ENCODE measurements at regions not wholly inside any gene's neighbourhood (a gene's known extent, or its start where the extent isn't known, plus 50 kb on each side); places are given as distances from the start of the nearest gene placed in this dataset.

GRCh38 chr9:90107040-90107725 lies 502.4 kb downstream of the GADD45G start:
- Histone ChIP-seq H3K4me1 (ENCODE audit: low read length) (no peaks in the 10 kb centered on the region), H3K36me3 (replicated peaks; ENCODE audit: insufficient read depth, low read length) (no peaks in the 10 kb centered on the region), H3K9ac (ENCODE audit: low read length) (no peak overlapping the region), H3K27me3 (replicated peaks; ENCODE audit: insufficient read depth, low read length) (no peaks in the 10 kb centered on the region), H2AFZ (ENCODE audit: low read length) (no peak overlapping the region), H3F3A (ENCODE audit: insufficient read depth, low read length) (no peaks in the 10 kb centered on the region), H4K20me1 (ENCODE audit: insufficient read depth, low read length) (no peaks in the 10 kb centered on the region), H3K27ac (ENCODE audit: low read length) (no peak overlapping the region), H3K9me3 (replicated peaks; ENCODE audit: insufficient read depth, low read length) (no peaks in the 10 kb centered on the region), H3K9me2 (replicated peaks; ENCODE audit: insufficient read depth, low read length) (no peaks in the 10 kb centered on the region), H3K4me3 (ENCODE audit: low read length) (no peak overlapping the region), H3K4me2 (ENCODE audit: low read depth, low read length) (no peak overlapping the region), H3K79me2 (ENCODE audit: low read length) (no peaks in the 10 kb centered on the region)
- DNase-seq, result no peak
- no peak for TF ChIP-seq EZH2 (optimal IDR thresholded peaks at IDR 0.05; ENCODE audit: low read depth, low read length)
- TF ChIP-seq CTCF (IDR thresholded peaks at IDR 0.05; ENCODE audit: low read length), result no peak
- TF ChIP-seq EZH2phosphoT487 (IDR thresholded peaks at IDR 0.05; ENCODE audit: low read length), result no peak

GRCh38 chr9:90107726-90108655 lies 503.2 kb downstream of the GADD45G start:
- Histone ChIP-seq H2AFZ (ENCODE audit: low read length) (no peak overlapping the region), H3K4me2 (ENCODE audit: low read depth, low read length) (no peak overlapping the region), H3K9me3 (replicated peaks; ENCODE audit: insufficient read depth, low read length) (no peaks in the 10 kb centered on the region), H3K4me1 (ENCODE audit: low read length) (no peaks in the 10 kb centered on the region), H3K9me2 (replicated peaks; ENCODE audit: insufficient read depth, low read length) (no peaks in the 10 kb centered on the region), H3K27me3 (replicated peaks; ENCODE audit: insufficient read depth, low read length) (no peaks in the 10 kb centered on the region), H3K9ac (ENCODE audit: low read length) (no peak overlapping the region), H3K36me3 (replicated peaks; ENCODE audit: insufficient read depth, low read length) (no peaks in the 10 kb centered on the region), H3K27ac (ENCODE audit: low read length) (no peak overlapping the region), H3F3A (ENCODE audit: insufficient read depth, low read length) (no peaks in the 10 kb centered on the region), H4K20me1 (ENCODE audit: insufficient read depth, low read length) (no peaks in the 10 kb centered on the region), H3K4me3 (ENCODE audit: low read length) (no peak overlapping the region), H3K79me2 (ENCODE audit: low read length) (no peaks in the 10 kb centered on the region)
- TF ChIP-seq EZH2phosphoT487 (IDR thresholded peaks at IDR 0.05; ENCODE audit: low read length) (no peak), CTCF (IDR thresholded peaks at IDR 0.05; ENCODE audit: low read length) (no peak), EZH2 (optimal IDR thresholded peaks at IDR 0.05; ENCODE audit: low read depth, low read length) (no peak)
- DNase-seq, result no peak

GRCh38 chr9:90112788-90113187 lies 508.0 kb downstream of the GADD45G start:
- no peaks in the 10 kb centered on the region for H3K79me2 ChIP-seq (ENCODE audit: low read length)
- no peaks in the 10 kb centered on the region for H3F3A ChIP-seq (ENCODE audit: insufficient read depth, low read length)
- no peaks in the 10 kb centered on the region for H3K27me3 ChIP-seq (replicated peaks; ENCODE audit: insufficient read depth, low read length)
- no peaks in the 10 kb centered on the region for H3K9me3 ChIP-seq (replicated peaks; ENCODE audit: insufficient read depth, low read length)
- H4K20me1 ChIP-seq (ENCODE audit: insufficient read depth, low read length), result no peaks in the 10 kb centered on the region
- no peak overlapping the region for H3K27ac ChIP-seq (ENCODE audit: low read length)
- no peak overlapping the region for H2AFZ ChIP-seq (ENCODE audit: low read length)
- no peak overlapping the region for H3K4me2 ChIP-seq (ENCODE audit: low read depth, low read length)
- H3K9me2 ChIP-seq (replicated peaks; ENCODE audit: insufficient read depth, low read length), result no peaks in the 10 kb centered on the region
- TF ChIP-seq EZH2 (optimal IDR thresholded peaks at IDR 0.05; ENCODE audit: low read depth, low read length) (no peak), EZH2phosphoT487 (IDR thresholded peaks at IDR 0.05; ENCODE audit: low read length) (no peak), CTCF (IDR thresholded peaks at IDR 0.05; ENCODE audit: low read length) (no peak)
- H3K9ac ChIP-seq (ENCODE audit: low read length), result no peak overlapping the region
- no peaks in the 10 kb centered on the region for H3K4me1 ChIP-seq (ENCODE audit: low read length)
- no peaks in the 10 kb centered on the region for H3K36me3 ChIP-seq (replicated peaks; ENCODE audit: insufficient read depth, low read length)
- no peak overlapping the region for H3K4me3 ChIP-seq (ENCODE audit: low read length)
- DNase-seq, result no peak
